ENCODE measurements at regions not wholly inside any gene's neighbourhood (a gene's known extent, or its start where the extent isn't known, plus 50 kb on each side); places are given as distances from the start of the nearest gene placed in this dataset.

- DNase-seq, result no peak
These were observed 323.5 kb downstream of the RRAGC start for GRCh38 chr1:38536089-38536488.

GRCh38 chr1:38534473-38534823 is 325.1 kb downstream of the RRAGC start:
- no peak for DNase-seq

GRCh38 chr1:38533772-38534472 is 325.6 kb downstream of the RRAGC start:
- DNase-seq, result no peak

- DNase-seq, result no peak
These were observed 328.6 kb downstream of the RRAGC start for GRCh38 chr1:38530957-38531356.

GRCh38 chr1:38529946-38530345 is 329.6 kb downstream of the RRAGC start:
- no peak for DNase-seq

GRCh38 chr1:38529391-38529790 is 330.2 kb downstream of the RRAGC start:
- no peak for DNase-seq

GRCh38 chr1:38528623-38529022 is 330.9 kb downstream of the RRAGC start:
- no peak for DNase-seq

- DNase-seq, result peak; percentile 44 to 45
These were observed 332.1 kb downstream of the RRAGC start for GRCh38 chr1:38527373-38527966.

GRCh38 chr1:38526046-38526445 is 333.5 kb downstream of the RRAGC start:
- no peak for DNase-seq

- no peak for DNase-seq
These were observed 334.1 kb downstream of the RRAGC start for GRCh38 chr1:38525343-38526043.

GRCh38 chr1:38524025-38524641 is 335.4 kb downstream of the RRAGC start:
- DNase-seq, result no peak

GRCh38 chr1:38523568-38523939 is 336.0 kb downstream of the RRAGC start:
- no peak for DNase-seq

- DNase-seq, result no peak
These were observed 336.5 kb downstream of the RRAGC start for GRCh38 chr1:38522915-38523567.

- no peak for DNase-seq
These were observed 343.0 kb downstream of the RRAGC start for GRCh38 chr1:38516560-38516959.

GRCh38 chr1:38512789-38513188 is 346.8 kb downstream of the RRAGC start:
- no peak for DNase-seq

- DNase-seq, result no peak
These were observed 347.4 kb downstream of the RRAGC start for GRCh38 chr1:38512024-38512767.

- DNase-seq, result no peak
These were observed 351.3 kb downstream of the RRAGC start for GRCh38 chr1:38508232-38508631.

- no peak for DNase-seq
These were observed 352.0 kb downstream of the RRAGC start for GRCh38 chr1:38507563-38507962.

- DNase-seq, result no peak
These were observed 353.6 kb downstream of the RRAGC start for GRCh38 chr1:38505944-38506343.

- peak in 1 of 2 donors; percentile 20 for DNase-seq
These were observed 356.8 kb downstream of the RRAGC start for GRCh38 chr1:38502758-38503157.

- DNase-seq, result no peak
These were observed 358.7 kb downstream of the RRAGC start for GRCh38 chr1:38500891-38501290.

GRCh38 chr1:38500352-38500751 is 359.2 kb downstream of the RRAGC start:
- DNase-seq, result no peak

- DNase-seq, result no peak
These were observed 360.9 kb downstream of the RRAGC start for GRCh38 chr1:38498686-38499085.

All from CD4-positive, alpha-beta T cell treated with Interleukin-4 for 1 hour (primary cell).